ENCODE measurements at regions not wholly inside any gene's neighbourhood (a gene's known extent, or its start where the extent isn't known, plus 50 kb on each side); places are given as distances from the start of the nearest gene placed in this dataset.

DNA sequence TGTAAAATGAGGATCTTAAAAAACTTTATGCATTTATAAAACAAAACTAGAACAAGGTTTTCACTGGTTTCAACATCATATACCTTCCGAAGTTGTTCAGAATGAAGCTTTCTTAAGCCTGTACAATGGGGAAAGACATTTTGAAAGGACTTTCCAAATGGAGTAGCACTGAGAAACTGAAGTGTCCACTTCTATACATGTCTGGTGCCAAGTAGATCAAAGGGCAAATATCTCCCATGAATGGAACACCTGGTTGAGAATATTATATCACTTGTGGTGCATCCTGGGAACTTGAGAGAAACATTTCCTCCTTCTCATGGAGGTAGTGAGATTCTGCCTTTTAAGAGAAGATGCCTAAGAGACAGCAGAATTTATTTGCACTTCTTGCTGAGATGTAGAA is 182.1 kb upstream of the ACTBL2 start:
- Histone ChIP-seq H3K4me3 (ENCODE audit: low read length) (no peak overlapping the region), H3K9ac (ENCODE audit: low read depth, low read length) (no peak overlapping the region), H3K27ac (ENCODE audit: low read length) (no peak overlapping the region), H3K27me3 (ENCODE audit: insufficient read depth, low read length) (no peaks in the 10 kb centered on the region), H3K36me3 (ENCODE audit: insufficient read depth, low read depth, low read length) (no peaks in the 10 kb centered on the region), H3K4me1 (ENCODE audit: insufficient read depth, low read length) (no peaks in the 10 kb centered on the region), H3K9me3 (ENCODE audit: insufficient read depth, low read depth, low read length) (no peaks in the 10 kb centered on the region)

DNA sequence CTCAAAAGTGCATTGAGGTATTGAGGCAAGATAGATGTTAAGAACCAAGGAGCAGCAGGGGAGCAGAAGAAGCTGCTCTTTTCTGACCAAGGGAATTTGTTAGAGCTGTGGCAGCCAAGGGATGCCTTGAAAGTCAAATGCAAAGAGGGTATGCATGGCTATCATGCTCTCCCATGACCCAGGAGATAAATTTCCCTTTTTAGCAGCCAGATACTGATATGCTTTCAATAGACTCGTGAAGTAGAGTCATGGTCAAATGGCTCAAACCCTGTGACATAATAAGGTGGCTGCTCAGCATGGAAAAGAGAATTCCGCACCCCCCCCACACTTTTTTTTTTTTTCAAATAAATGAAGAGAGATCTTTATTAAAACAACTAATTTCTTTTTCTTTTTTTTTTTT is 180.9 kb upstream of the ACTBL2 start:
- H3K4me3 ChIP-seq (ENCODE audit: low read length), result no peak overlapping the region
- H3K36me3 ChIP-seq (ENCODE audit: insufficient read depth, low read depth, low read length), result no peaks in the 10 kb centered on the region
- H3K9ac ChIP-seq (ENCODE audit: low read depth, low read length), result no peak overlapping the region
- no peaks in the 10 kb centered on the region for H3K4me1 ChIP-seq (ENCODE audit: insufficient read depth, low read length)
- no peaks in the 10 kb centered on the region for H3K27me3 ChIP-seq (ENCODE audit: insufficient read depth, low read length)
- H3K9me3 ChIP-seq (ENCODE audit: insufficient read depth, low read depth, low read length), result no peaks in the 10 kb centered on the region
- H3K27ac ChIP-seq (ENCODE audit: low read length), result no peak overlapping the region

DNA sequence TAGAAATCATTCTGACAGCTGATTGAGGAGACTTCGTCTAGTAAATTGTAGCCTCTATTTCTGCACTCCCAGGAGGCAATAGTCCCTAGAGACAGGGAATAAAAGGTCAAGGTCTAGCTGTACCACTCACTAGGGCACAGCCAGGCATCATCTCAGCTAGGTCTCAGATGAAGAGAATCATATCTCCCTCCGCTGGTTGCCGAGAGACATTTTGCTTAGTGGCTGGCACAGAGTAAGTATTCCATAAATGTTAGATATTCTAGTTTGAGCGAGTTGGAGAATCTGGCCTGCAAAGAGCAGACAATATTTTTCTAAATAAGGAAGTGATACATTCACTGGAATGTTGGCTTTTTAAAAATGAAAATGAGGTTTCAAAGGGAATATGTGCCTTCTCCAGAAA is 180.4 kb upstream of the ACTBL2 start:
- H3K9ac ChIP-seq (ENCODE audit: low read depth, low read length), result no peak overlapping the region

DNA sequence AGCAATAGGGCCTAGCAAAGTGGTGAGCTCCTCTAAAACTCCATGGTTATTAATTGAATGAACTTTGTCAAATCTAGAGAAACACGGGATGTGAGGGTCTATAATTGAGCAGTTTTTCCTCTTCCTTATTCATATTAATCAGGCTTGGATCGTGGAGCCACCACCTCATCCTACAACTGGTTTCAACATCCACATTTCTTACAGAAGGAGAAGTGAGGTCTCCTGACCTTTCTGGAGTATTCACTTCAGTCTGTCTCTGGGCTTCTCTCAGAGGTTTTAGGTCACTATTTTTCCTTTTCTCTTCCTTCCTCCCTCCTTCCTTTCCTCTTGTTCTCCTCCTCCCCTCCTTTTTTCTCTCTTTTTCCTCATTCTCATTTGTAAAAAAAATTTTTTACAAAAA is 177.3 kb upstream of the ACTBL2 start:
- Histone ChIP-seq H3K9me3 (ENCODE audit: insufficient read depth, low read depth, low read length) (no peaks in the 10 kb centered on the region), H3K27ac (ENCODE audit: low read length) (no peak overlapping the region), H3K4me3 (ENCODE audit: low read length) (no peak overlapping the region), H3K9ac (ENCODE audit: low read depth, low read length) (no peak overlapping the region), H3K4me1 (ENCODE audit: insufficient read depth, low read length) (no peaks in the 10 kb centered on the region), H3K27me3 (ENCODE audit: insufficient read depth, low read length) (no peaks in the 10 kb centered on the region), H3K36me3 (ENCODE audit: insufficient read depth, low read depth, low read length) (no peaks in the 10 kb centered on the region)

More for the DNA sequence above, 180.4 kb upstream of the ACTBL2 start:
- Histone ChIP-seq H3K4me3 (ENCODE audit: low read length) (no peak overlapping the region), H3K9me3 (ENCODE audit: insufficient read depth, low read depth, low read length) (no peaks in the 10 kb centered on the region), H3K27ac (ENCODE audit: low read length) (no peak overlapping the region), H3K36me3 (ENCODE audit: insufficient read depth, low read depth, low read length) (no peaks in the 10 kb centered on the region), H3K4me1 (ENCODE audit: insufficient read depth, low read length) (no peaks in the 10 kb centered on the region), H3K27me3 (ENCODE audit: insufficient read depth, low read length) (no peaks in the 10 kb centered on the region)

DNA sequence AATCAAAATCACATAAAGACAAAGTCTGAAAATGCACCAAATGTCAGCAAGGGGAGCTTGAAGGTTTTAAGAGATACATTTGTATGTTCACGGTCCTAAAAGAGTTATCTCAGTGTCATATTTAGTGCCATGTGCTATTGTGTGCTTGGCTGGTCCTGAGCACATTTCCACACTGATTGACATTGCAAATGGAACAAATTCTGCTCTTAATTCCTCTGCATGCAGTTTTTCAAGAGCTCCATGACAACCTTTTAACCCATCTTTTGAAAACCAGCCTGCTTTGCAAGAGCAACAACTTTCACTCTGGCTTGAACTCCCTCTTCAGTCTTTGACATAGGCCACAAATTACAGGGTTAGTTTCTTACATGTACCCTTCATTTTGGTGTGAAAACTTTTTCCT is 175.4 kb upstream of the ACTBL2 start:
- Histone ChIP-seq H3K36me3 (ENCODE audit: insufficient read depth, low read depth, low read length) (no peaks in the 10 kb centered on the region), H3K27me3 (ENCODE audit: insufficient read depth, low read length) (no peaks in the 10 kb centered on the region), H3K4me3 (ENCODE audit: low read length) (no peak overlapping the region), H3K9ac (ENCODE audit: low read depth, low read length) (no peak overlapping the region), H3K27ac (ENCODE audit: low read length) (no peak overlapping the region), H3K4me1 (ENCODE audit: insufficient read depth, low read length) (peaks cover 4% of the 10 kb centered on the region; the same call in 1 of the 2 replicates), H3K9me3 (ENCODE audit: insufficient read depth, low read depth, low read length) (no peaks in the 10 kb centered on the region)

DNA sequence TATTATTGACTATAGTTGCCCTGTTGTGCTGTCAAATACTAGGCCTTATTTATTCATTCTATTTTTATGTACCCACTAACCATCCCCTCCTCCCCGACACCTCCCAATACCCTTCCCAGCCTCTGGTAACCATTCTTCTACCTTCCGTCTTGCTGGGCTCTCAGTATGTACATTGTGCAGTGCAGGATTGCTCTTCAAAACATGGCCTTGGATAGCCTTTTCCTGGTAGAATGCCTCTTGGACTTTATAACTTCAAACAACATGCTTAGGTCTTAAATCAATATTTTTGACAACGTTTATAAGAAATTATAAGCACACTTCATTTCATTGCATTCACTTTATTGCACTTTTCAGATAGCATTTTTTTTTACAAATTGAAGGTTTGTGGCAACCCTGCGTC is 172.6 kb upstream of the ACTBL2 start:
- no peaks in the 10 kb centered on the region for H3K9me3 ChIP-seq (ENCODE audit: insufficient read depth, low read depth, low read length)
- no peaks in the 10 kb centered on the region for H3K27me3 ChIP-seq (ENCODE audit: insufficient read depth, low read length)
- H3K36me3 ChIP-seq (ENCODE audit: insufficient read depth, low read depth, low read length), result no peaks in the 10 kb centered on the region
- no peak overlapping the region for H3K27ac ChIP-seq (ENCODE audit: low read length)
- H3K4me3 ChIP-seq (ENCODE audit: low read length), result no peak overlapping the region
- no peak overlapping the region for H3K9ac ChIP-seq (ENCODE audit: low read depth, low read length)
- H3K4me1 ChIP-seq (ENCODE audit: insufficient read depth, low read length), result peaks cover 9% of the 10 kb centered on the region; the same call in 1 of the 2 replicates

DNA sequence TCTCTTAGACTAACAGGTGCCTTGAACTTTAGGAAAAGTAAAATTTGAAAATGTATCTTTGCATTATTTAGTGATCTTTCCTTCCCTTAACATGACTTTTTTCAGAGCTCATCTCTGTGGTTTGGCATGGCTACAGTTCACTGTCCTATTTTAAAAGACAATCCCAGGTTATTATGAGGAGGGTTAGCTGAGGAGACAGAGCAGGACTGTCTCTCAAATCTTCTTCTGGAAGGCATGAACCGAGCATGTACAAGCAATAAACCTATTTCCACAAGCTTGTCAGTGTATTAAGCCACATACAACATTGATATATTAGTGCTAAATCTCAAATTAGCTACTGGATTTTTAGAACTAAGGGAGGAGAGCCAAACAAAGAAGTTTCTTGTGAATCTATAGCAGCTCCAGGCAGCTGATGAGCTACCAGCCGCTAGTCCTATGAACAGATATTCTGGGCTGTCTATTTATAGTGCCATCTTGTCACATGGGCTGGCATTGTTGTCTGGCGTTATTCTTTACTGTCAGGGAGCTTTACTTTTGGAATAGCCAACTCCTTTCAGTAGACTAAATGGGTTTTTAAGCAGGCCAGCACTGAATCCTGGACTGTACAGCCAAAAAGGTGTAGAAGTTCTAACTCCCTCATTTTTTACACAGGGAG is 171.2 kb upstream of the ACTBL2 start:
- Histone ChIP-seq H3K9me3 (ENCODE audit: insufficient read depth, low read depth, low read length) (no peaks in the 10 kb centered on the region), H3K27me3 (ENCODE audit: insufficient read depth, low read length) (no peaks in the 10 kb centered on the region), H3K9ac (ENCODE audit: low read depth, low read length) (no peak overlapping the region), H3K36me3 (ENCODE audit: insufficient read depth, low read depth, low read length) (no peaks in the 10 kb centered on the region), H3K27ac (ENCODE audit: low read length) (no peak overlapping the region), H3K4me3 (ENCODE audit: low read length) (no peak overlapping the region), H3K4me1 (ENCODE audit: insufficient read depth, low read length) (peaks cover 9% of the 10 kb centered on the region; the same call in 1 of the 2 replicates)

DNA sequence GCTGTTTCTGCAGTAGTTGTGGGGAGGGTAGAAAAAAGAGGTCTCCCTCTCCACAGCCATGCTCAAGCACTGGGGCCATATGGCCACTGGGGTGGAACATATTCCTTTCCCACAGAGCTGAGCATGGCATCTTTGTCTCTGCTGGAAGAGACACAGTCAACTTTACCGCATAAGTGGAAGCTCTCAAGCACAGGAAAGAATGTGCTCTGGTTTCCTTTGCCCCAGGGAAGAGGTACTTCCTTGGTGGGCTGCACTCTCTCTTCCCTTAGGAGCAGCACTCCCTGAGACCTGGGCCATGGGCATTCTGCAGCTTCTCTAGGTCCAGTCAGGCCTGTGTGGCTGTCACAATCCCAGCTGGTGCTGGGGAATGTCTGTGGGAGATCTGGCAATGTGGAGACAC is 168.5 kb upstream of the ACTBL2 start:
- no peak overlapping the region for H3K27ac ChIP-seq (ENCODE audit: low read length)
- no peak overlapping the region for H3K9ac ChIP-seq (ENCODE audit: low read depth, low read length)
- H3K4me1 ChIP-seq (ENCODE audit: insufficient read depth, low read length), result peaks cover 9% of the 10 kb centered on the region; the same call in 1 of the 2 replicates
- no peaks in the 10 kb centered on the region for H3K27me3 ChIP-seq (ENCODE audit: insufficient read depth, low read length)
- no peaks in the 10 kb centered on the region for H3K9me3 ChIP-seq (ENCODE audit: insufficient read depth, low read depth, low read length)
- no peaks in the 10 kb centered on the region for H3K36me3 ChIP-seq (ENCODE audit: insufficient read depth, low read depth, low read length)
- H3K4me3 ChIP-seq (ENCODE audit: low read length), result no peak overlapping the region

DNA sequence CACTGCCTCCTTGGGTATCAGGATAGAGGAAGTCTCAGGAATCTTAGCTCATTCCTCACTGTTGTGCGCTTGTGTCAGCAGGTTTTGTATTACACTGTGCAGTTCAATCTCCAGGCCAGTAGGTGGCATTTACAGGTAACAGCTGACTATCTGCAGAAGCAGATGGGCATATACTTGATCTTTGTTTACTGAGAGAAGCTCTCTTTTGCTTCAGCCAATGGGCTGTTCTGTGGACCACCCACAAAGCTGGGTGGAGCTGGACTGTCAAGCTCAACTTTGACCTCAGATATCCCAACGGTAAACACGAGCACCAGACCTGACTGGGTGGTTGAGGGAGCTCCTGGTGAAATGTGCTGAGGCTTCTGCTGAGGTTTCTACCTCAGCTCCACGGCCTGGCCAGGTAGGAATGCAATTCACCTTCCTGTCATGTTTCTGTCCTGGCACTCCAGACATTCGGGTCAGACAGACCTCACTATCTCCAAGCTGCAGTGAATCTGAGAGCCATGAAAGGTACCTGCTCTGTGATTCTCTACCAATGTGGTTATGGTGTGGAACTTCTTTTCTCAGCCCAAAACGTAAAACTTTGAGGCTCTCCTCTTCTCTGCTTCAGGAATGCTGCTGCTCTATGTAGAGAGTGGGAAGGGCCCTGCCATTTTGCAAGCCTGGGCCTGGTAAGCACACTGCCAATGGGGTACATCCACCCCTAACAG is 167.9 kb upstream of the ACTBL2 start:
- Histone ChIP-seq H3K9ac (ENCODE audit: low read depth, low read length) (no peak overlapping the region), H3K9me3 (ENCODE audit: insufficient read depth, low read depth, low read length) (no peaks in the 10 kb centered on the region)

DNA sequence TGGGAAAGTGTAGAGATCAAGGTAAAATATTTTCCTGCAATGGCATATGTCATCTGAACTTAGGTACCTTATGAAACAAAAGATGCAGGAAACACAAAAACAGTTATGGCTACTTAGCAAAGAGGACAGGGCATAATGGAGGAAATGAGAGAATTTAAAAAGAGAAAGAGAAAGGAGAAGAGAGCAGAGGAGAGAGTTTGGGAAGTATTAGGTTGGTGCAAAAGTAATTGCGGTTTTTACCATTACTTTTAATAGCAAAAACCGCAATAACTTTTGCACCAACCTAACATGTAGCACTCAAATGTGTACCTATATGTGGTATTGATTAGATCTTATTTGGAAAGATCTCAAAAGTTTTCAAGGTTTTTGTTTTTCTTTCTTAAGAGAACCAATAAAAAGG is 160.1 kb upstream of the ACTBL2 start:
- H3K27me3 ChIP-seq (ENCODE audit: insufficient read depth, low read length), result no peaks in the 10 kb centered on the region
- H3K36me3 ChIP-seq (ENCODE audit: insufficient read depth, low read depth, low read length), result no peaks in the 10 kb centered on the region
- no peak overlapping the region for H3K9ac ChIP-seq (ENCODE audit: low read depth, low read length)
- H3K27ac ChIP-seq (ENCODE audit: low read length), result no peak overlapping the region
- H3K4me3 ChIP-seq (ENCODE audit: low read length), result no peak overlapping the region
- no peaks in the 10 kb centered on the region for H3K4me1 ChIP-seq (ENCODE audit: insufficient read depth, low read length)
- no peaks in the 10 kb centered on the region for H3K9me3 ChIP-seq (ENCODE audit: insufficient read depth, low read depth, low read length)

More for the DNA sequence above, 167.9 kb upstream of the ACTBL2 start:
- Histone ChIP-seq H3K27me3 (ENCODE audit: insufficient read depth, low read length) (no peaks in the 10 kb centered on the region), H3K36me3 (ENCODE audit: insufficient read depth, low read depth, low read length) (no peaks in the 10 kb centered on the region), H3K4me3 (ENCODE audit: low read length) (no peak overlapping the region), H3K27ac (ENCODE audit: low read length) (no peak overlapping the region), H3K4me1 (ENCODE audit: insufficient read depth, low read length) (peaks cover 9% of the 10 kb centered on the region; the same call in 1 of the 2 replicates)

DNA sequence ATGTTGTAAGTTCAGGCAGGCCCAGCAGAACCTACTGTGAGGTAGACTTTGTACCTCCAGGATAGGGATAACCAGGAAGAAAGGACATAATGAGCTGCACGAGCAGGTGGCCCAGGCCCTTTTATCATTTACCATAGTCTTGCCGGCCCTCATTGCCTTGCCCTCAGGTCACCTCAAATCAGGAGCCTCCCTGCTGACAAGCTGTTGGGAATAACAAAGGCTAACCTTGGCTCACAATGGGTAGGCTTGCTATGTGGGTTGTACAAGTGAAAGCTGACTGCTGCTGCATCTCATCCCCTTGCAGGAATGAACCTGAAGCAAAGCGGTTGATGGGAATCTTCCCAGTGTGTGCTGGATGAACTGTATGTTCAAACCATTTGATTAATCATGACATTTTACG is 159.5 kb upstream of the ACTBL2 start:
- H3K9ac ChIP-seq (ENCODE audit: low read depth, low read length), result no peak overlapping the region
- H3K4me1 ChIP-seq (ENCODE audit: insufficient read depth, low read length), result no peaks in the 10 kb centered on the region
- H3K4me3 ChIP-seq (ENCODE audit: low read length), result no peak overlapping the region
- no peaks in the 10 kb centered on the region for H3K27me3 ChIP-seq (ENCODE audit: insufficient read depth, low read length)
- no peaks in the 10 kb centered on the region for H3K36me3 ChIP-seq (ENCODE audit: insufficient read depth, low read depth, low read length)
- no peak overlapping the region for H3K27ac ChIP-seq (ENCODE audit: low read length)
- H3K9me3 ChIP-seq (ENCODE audit: insufficient read depth, low read depth, low read length), result no peaks in the 10 kb centered on the region

DNA sequence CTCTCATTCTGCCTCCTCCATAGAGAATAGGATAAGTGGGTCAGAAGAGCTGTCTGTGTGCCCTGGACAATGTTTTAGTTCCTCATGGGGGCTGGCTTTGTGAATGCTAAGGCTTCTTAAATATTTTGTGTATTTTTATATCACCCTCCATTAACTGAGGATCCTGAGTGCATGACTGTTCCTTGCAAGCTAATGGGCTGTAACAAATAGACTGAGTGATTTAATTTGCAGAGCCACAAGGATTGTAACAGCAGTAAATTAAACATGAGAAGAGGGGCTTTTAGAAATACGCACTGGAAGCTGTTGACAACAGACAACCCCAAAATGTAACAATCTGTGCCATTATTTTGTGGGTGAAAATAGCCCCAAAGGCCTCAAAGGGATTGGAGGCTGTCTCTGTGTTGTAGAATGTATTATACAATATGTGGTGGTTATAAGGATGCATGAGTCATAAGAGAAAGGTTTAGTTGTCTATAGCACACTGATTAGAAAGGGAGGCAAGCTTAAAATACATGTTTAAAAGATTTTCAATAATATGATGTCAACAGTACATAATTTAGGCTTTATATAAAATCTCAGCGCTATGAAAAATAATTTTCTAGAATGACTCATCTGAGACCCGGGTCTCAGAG is 152.7 kb upstream of the ACTBL2 start:
- no peaks in the 10 kb centered on the region for H3K4me1 ChIP-seq (ENCODE audit: insufficient read depth, low read length)
- H3K9ac ChIP-seq (ENCODE audit: low read depth, low read length), result no peak overlapping the region
- no peak overlapping the region for H3K27ac ChIP-seq (ENCODE audit: low read length)
- no peak overlapping the region for H3K4me3 ChIP-seq (ENCODE audit: low read length)
- no peaks in the 10 kb centered on the region for H3K36me3 ChIP-seq (ENCODE audit: insufficient read depth, low read depth, low read length)
- H3K9me3 ChIP-seq (ENCODE audit: insufficient read depth, low read depth, low read length), result no peaks in the 10 kb centered on the region
- H3K27me3 ChIP-seq (ENCODE audit: insufficient read depth, low read length), result no peaks in the 10 kb centered on the region
